Eye (tissue), 1 donor: ENCODE measurements at regions not wholly inside any gene's neighbourhood (a gene's known extent, or its start where the extent isn't known, plus 50 kb on each side); places are given as distances from the start of the nearest gene placed in this dataset.

Source experiments
- DNase-seq: peaks from one replicate; pipeline ENCODE4 v3.0.0-alpha.2; 2015

- DNase-seq: no peak
Observed at GRCh38 chr2:14232217-14232616, 400.3 kb upstream of the LRATD1 start.

- DNase-seq: no peak
Observed at GRCh38 chr2:14234911-14235310, 397.6 kb upstream of the LRATD1 start.

- DNase-seq: no peak
Observed at GRCh38 chr2:14235667-14236066, 396.9 kb upstream of the LRATD1 start.

GRCh38 chr2:14237902-14238301 is 394.6 kb upstream of the LRATD1 start:
- no peak for DNase-seq

GRCh38 chr2:14239605-14240004 is 392.9 kb upstream of the LRATD1 start:
- no peak for DNase-seq

GRCh38 chr2:14240868-14241267 is 391.6 kb upstream of the LRATD1 start:
- no peak for DNase-seq

- DNase-seq: no peak
Observed at GRCh38 chr2:14245901-14246300, 386.6 kb upstream of the LRATD1 start.

- no peak for DNase-seq
Observed at GRCh38 chr2:14255135-14255820, 377.2 kb upstream of the LRATD1 start.

- peak; percentile 5 for DNase-seq
Observed at GRCh38 chr2:14256890-14257289, 375.6 kb upstream of the LRATD1 start.

- DNase-seq: no peak
Observed at GRCh38 chr2:14257801-14258507, 374.6 kb upstream of the LRATD1 start.

- no peak for DNase-seq
Observed at GRCh38 chr2:14261771-14262170, 370.7 kb upstream of the LRATD1 start.

GRCh38 chr2:14263053-14263452 is 369.5 kb upstream of the LRATD1 start:
- no peak for DNase-seq

- DNase-seq: no peak
Observed at GRCh38 chr2:14270036-14270582, 362.4 kb upstream of the LRATD1 start.

- DNase-seq: no peak
Observed at GRCh38 chr2:14272396-14273075, 360.0 kb upstream of the LRATD1 start.

- DNase-seq: no peak
Observed at GRCh38 chr2:14273650-14274049, 358.9 kb upstream of the LRATD1 start.

GRCh38 chr2:14284244-14284643 is 348.3 kb upstream of the LRATD1 start:
- no peak for DNase-seq

- no peak for DNase-seq
Observed at GRCh38 chr2:14285812-14286211, 346.7 kb upstream of the LRATD1 start.

- peak; percentile 38 for DNase-seq
Observed at GRCh38 chr2:14288016-14288415, 344.5 kb upstream of the LRATD1 start.

- peak; percentile 28 for DNase-seq
Observed at GRCh38 chr2:14292964-14293363, 339.6 kb upstream of the LRATD1 start.

- peak; percentile 22 for DNase-seq
Observed at GRCh38 chr2:14297340-14297739, 335.2 kb upstream of the LRATD1 start.

- DNase-seq: no peak
Observed at GRCh38 chr2:14297906-14298305, 334.6 kb upstream of the LRATD1 start.

GRCh38 chr2:14301331-14301730 is 331.2 kb upstream of the LRATD1 start:
- DNase-seq: peak; percentile 19

GRCh38 chr2:14303366-14304115 is 329.0 kb upstream of the LRATD1 start:
- no peak for DNase-seq
